HG03095 (cell line): ENCODE measurements at regions not wholly inside any gene's neighbourhood (a gene's known extent, or its start where the extent isn't known, plus 50 kb on each side); places are given as distances from the start of the nearest gene placed in this dataset.
"Not testable (repeated sequence)": the region's sequence is repeated elsewhere in the genome, so short reads cannot be mapped to it uniquely, and the experiment has no call there.

ENCODE experiments used
- ATAC-seq: cut with Tn5 transposase; IDR thresholded peaks from one replicate; pipeline ENCODE4 v1.9.1; 2021; ENCODE audit warnings: moderate library complexity; ENCODE audit not compliant: unreplicated experiment

DNA sequence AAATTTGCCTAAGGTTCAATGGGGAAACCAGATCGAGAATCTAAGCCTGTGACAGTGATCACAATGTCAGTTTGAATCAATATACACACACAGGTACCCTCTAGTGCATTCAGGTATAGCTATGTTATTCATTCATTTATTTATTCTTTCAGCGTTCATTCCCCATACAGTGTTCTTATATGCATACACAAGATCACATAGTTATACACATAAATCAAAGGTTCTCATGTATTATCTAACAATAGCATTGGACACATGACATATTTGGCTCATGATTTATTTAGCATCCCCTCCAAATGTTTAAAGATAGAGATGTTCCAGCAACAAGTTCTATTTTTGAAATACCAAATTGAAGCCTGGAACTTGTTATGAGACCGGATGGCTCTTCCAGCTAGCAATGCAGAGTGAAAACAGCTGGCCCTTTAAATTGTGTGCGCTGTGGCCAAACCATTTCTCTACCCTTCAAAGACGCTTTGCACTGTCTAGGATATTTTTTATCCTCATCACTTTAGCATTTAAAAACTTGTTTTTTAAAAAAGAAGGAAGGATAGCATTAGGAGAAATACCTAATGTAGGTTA, 131.0 kb downstream of the ATXN3L start:
- ATAC-seq = no peak

DNA sequence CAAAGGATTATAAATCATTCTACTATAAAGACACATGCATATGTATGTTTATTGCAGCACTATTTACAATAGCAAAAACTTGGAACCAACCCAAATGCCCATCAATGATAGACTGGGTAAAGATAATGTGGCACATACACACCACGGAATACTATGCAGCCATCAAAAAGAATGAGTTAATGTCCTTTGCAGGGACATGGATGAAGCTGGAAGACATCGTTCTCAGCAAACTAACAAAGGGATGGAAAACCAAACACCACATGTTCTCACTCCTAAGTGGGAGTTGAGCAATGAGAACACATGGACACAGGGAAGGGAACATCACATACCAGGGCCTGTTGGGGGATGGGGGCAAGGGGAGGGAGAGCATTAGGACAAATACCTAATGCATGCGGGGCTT, 133.2 kb downstream of the ATXN3L start:
- not testable (repeated sequence) for ATAC-seq

DNA sequence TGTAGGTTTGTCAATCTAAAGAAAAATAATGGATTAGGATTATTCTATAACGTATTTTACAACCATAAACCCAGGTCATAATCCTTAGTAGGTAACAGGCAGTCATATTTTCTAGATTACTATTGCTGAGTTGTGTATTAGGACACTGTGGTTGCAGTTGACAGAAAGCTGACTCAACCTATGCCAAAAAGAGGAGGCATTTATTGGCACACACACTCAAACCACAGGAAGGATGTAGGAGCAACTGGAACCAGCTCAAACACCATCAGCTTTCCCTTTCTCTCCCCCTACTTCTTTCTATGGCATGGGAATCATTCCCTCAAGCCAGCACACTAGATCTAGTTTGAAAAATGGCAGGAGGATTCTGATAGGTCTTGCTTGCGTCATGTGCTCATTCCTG, 136.4 kb upstream of the FAM9C start:
- no peak for ATAC-seq

DNA sequence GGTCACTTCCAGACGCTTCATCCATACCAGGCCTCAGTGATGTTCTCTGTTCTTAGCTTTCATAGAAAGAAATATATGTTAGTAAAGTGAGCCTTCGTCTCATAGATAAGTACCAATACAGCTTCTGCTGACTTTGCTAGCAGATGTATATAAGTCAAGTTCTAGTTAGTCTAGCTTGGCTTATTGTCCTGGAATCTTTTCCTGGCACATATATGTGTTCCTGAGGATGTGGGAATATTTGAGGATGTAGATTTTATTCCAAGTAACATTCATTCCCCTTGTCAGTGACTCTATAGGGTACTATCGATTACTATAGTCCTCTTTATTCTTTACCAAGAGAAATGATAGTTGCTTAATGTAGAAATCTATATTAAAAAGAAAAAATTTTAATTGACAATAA, 135.2 kb upstream of the FAM9C start:
- no peak for ATAC-seq

DNA sequence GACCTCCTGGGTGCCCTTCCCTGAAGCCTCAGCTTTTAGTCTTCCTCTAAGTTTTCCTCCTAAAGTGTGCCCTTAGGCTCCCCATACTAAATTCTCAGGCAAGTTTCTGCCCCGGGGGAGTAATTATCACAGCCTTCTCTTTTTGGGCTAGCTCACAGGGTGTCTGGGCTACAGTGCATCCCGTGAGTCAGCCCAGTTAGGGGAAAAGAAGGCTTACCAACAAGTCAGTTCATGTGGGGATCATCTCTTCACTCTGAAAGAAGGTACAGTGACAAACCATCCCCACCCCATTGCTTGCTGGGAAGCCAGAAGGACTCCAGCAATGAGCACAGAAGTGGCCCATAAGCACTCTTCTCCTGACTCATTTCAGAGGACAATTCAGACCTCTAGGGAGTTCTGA, 134.7 kb upstream of the FAM9C start:
- ATAC-seq = no peak

DNA sequence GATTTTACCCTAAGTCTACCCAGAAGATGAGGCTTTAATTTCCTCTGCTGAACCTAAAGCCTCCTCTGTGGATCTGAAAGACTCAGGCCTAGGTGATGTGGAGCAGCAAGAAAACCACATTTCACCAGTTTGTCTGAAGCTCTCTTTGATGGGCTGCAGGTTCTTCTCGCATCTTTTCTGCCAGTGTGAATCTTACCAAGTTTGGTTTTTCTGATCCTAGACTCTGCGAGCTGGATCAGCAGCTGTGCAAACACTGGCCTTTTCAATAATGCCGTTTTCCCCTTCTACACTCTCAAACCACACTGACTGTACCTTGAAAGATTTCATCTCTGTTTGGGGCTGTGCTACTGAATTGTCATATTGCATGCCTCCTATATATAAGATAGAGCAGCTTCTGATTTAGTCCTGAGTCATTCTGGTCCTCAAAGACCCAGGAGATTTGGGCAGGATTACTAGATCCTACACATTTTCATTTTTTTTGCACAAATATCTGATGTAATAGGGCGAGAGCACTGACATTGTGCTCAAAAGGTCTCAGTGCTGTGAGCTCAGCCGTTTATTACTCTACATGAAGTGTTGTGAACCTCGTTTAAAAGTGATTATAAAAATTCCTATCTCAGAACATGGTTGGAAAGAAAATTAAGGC, 133.6 kb upstream of the FAM9C start:
- ATAC-seq = no peak

DNA sequence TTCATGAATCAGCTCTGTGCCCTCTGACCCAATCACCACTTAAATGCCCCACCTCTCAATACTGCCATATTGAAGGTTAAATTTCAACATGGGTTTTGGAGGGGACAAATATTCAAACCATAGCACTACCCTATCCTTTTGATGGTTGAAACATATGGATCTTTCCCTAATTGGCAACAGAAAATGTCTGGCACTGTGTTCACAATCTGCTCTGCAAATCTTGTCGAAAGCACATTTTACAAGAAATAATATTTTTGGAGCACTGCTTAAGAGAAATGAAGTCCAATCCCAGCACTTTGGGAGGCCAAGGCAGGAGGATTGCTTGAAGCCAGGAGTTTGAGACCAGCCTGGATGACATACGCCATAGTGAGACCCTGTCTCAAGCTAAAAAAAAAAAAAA, 130.6 kb upstream of the FAM9C start:
- ATAC-seq = no peak

DNA sequence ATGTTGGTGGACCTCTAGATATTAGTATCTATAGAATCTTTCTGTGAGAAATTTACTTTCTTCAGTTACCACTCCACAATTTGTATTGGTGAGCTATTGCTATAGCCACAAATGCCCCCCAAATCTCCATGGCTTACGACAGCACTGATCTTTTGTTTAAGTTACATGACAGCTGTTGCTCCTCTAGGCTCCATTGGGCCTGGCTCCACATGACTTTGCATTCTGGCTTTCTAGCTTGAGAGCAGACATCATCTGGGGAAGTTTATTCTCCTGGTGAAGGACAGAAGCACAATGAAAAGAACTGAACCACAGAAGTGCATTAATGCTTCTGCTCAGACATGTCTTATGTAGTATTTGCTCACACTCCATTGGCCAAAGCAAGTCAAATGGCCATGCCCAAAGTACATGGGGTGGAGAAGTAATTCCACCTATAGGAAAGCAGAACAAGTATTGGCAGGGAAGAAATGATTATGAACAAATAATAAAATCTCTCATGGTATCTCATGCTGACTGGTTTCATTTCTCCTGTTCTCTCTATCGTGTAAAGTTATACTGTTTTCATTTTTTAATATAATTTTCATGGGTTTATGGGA, 126.6 kb upstream of the FAM9C start:
- no peak for ATAC-seq

DNA sequence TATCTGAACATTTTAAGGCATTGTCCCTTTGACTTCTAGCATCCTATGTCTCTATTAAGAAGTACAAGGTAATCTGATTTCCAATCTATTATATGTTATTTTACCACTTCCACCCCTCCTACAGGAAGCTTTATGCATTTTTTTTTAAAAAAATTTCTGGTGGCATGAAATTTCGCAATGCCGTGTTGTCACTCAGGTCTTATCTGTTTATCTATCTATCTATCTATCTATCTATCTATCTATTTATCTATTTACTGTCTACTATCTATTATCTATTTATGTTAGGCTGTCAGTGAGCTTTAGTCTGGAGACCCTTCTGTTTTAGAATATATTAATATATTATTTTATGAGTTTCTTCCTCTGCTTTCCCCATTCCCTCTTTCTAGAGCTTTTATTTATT, 125.3 kb upstream of the FAM9C start:
- ATAC-seq = no peak

DNA sequence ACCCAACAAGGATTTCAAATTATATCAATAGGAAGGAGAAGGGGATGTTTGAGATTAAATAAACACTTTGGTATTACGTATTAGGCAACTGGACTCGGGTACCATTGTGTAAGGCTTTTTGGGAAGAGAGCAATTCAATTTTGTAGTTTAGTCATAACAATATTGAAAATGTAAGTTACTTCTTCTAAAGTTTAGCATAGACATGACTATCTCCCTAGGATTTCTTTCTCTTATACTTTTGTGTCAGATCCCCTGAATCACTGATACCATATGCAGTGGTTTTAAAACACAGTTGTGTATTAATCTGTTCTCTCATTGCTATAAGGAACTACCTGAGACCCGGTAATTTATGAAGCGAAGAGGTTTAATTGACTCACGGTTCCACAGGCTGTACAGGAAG, 123.8 kb upstream of the FAM9C start:
- no peak for ATAC-seq

DNA sequence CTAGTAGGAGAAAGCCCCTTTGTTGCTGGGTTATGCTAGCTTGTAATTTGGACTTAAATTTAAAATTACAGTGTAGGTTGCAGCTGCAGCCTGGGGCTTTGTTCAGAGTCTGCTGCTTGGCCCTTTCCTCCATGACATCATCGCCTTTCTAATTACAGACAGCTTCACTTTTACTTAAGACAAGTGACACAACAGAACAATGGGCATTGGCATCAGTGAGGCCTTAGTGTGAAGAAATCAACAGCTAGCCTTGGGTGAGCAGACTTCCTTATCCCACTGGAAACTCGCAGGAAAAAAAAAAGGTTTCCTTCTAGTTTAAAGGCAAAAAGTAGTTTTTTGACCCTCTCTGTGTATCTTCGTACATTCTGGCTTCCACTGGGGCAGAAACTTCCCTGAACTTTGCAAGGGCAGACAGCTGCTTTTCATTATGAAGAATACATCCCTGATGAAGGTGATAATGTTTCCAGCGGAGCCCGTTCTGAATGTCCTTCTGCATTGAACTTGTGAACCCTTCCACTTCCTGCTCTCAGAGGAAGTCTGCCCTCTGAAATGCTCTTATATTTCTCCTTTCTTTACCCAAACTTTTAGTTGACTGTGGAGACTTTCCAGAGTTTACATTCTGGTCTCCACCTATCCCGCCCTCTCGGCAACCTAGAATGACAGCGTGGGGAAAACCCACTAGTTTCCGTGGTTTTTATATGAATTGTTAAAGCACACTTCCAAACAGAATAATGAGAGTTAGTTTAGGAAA, 123.2 kb upstream of the FAM9C start:
- no peak for ATAC-seq

DNA sequence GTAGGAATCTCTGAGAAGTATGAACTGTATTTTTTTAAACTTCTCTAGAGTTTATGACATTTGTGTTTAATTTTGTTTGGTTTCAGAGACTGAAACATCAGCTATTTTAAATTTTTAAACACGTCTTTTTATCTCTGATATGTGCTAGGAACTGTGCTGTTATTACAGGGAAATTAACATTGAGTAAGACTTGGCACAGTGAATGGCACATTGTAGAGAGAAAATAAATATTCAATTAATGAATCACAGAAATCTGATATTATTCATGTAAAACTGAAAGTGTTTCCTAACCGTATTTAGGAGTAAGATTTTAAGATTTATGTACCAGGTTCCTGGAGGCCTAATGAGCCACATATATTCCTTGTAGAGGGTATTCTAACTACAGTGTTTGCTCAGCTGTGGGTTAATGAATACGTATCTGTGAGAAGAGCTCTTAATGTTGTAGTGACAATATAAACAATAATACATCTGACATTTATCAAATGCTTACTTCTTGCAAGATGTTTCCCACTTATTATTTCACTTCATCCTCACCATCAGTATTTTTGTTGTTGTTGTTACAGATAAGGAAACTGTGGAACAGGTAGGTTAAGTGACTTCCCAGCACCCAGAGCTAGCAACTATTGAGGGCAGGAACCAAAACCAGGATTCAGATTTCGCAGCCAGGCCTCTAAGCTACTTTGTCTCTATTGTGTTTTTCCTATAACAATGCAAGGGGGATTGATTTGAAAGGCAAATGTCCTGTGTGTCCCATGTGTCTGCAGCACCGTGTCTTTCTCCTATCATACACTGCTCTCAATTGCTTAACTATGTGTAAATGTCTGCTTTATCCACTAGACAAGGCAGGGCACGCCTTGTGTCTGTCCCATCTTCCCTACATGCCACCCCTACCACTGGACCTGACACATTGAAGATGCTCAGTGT, 121.1 kb upstream of the FAM9C start:
- ATAC-seq = no peak

DNA sequence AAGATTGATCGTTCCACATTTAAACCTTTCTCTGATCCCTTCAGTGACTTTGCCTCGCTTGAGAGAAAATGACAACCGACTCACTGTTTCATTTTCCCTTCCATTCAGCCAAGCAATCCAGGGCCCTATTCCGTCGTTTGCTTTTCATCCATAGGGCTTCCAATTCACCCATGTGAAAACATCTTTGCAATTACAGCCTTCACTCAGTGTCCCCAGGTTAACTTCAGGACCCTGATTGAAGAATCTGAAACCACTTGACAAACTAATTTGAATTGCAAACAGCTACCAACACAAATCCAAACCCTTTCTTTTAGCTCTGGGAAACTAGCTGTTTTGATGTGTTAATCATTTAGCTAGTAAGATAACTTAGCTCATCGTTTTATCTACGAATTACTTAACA, 120.2 kb upstream of the FAM9C start:
- no peak for ATAC-seq

DNA sequence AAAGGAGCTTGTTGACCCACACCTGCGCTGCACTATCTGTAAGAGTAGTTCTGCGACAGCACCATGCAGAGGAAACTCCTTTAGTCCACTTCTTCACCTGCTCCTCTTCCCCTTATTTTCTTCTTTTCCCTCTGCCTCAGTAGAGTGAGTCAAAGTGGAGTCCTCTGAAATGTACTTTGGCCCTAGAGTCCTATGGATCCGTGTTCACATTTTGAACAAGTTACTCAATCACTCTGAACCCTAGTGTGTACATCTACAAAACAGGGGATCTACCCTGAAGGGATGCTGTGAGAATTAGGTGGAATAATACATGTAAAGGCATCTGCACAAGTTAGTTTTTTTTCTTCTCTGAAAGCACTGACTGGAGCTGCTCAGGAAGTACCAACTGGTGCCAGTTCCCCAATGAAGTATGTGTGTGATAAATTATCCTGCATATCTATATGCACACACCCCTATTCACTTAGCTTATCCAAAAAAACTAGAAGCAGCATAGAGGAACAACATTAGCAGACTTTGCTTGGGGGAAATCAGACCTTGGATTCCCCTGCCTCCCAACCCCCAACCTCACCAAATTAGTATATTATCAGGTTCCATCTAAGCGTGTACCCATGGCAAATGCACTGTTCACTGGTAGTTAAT, 118.5 kb upstream of the FAM9C start:
- no peak for ATAC-seq

DNA sequence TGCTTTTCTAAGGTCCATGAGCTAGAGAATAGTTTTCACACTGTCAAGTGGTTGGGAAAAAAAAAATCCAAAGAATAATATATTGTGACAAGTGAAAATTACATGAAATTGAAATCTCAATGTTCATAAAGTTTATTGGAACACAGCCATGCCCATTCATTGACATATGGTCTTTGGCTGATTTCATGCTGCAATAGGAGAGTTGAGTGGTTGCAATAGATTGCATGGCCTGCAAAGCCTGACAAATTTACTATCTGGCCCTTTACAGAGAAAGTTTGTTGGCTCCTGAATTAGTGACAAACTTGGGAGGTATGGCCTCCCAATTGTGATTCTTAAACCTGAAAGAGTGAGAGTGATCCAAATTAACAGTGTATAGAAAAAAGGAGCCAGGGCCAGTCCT, 115.5 kb upstream of the FAM9C start:
- ATAC-seq = no peak

DNA sequence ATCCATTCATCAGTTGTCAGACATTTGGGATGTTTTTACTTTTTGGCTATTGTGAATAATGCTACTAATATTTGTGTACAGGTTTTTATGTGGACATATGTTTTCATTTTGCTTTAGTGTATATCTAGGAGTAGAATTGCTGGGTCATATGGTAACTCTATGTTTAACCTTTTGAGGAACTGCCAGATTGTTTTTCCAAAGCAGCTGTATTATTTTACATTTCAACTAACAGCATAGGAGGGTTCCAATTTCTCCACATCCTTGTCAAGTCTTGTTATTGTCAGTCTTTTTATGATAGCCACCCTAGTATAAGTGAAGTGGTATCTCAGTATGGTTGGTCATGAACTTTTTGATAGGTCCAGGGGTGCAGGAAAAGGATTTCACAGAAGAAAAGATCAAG, 114.5 kb upstream of the FAM9C start:
- ATAC-seq = no peak

DNA sequence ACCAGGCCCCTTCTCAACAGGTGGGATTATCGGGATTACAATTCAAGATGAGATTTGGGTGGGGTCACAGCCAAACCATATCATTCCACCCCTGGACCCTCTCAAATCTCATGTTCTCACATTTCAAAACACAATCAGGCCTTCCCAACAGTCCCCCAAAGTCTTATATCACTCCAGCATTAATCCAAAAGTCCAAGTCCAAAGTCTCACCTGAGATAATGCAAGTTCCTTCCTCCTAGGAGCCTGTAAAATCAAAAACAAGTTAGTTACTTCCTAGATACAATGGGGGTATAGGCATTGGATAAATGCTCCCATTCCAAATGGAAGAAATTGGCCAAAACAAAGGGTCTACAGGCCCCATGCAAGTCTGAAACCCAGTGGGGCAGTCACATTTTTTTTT, 111.1 kb upstream of the FAM9C start:
- ATAC-seq = not testable (repeated sequence)

DNA sequence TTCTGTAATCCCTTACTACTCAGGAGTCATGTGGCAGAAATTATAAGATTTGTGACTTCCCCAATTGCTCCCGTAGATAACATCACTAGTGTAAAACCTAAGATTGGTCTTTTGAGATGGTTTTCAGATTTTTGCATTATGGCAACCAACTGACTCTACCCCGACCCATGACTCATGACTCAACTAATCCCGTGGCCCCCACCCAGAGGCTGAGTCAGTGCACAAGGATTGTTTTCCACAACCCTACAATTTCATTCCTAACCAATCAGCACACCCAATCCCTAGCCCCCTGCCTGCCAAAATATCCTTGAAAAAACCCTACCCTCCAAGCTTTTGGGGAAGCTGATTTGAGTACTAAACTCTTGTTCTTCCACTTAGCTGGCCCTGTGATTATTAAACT, 109.4 kb upstream of the FAM9C start:
- ATAC-seq = no peak

DNA sequence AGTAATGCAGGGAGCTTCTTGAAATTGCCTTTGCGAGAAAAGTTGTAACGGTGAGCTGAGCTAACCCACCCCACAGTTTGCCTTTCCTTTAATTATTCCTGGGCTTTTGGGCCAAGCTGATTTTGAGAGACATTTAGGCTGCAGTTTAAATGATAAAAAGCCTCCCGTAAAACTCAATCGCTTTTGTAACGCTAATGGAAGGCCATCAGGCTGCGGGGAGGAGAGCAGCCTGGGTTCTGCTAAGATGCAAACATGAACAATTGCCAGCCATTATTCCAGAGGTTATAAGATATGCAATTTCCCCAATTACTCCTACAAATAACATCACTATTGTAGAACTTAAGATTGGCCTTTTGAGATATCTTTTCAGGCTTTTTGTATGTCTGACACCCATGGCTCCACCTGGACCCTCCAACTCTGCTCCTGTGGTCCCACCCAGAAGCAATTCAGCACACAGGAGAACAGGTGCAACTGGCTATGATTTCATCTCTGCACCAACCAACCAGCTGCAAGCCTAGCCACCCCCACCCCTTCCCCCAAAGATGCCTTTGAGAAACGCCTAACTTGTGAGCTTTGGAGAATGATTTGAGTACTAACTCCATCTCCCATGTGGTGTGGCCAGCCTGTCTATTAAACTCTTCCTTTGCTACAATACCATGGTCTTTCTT, 108.2 kb upstream of the FAM9C start:
- ATAC-seq = no peak
